ENCODE measurements at regions not wholly inside any gene's neighbourhood (a gene's known extent, or its start where the extent isn't known, plus 50 kb on each side); places are given as distances from the start of the nearest gene placed in this dataset.

- TF ChIP-seq CTCF (conservative IDR thresholded peaks at IDR 0.05; ENCODE audit: low read length) (no peak), EZH2phosphoT487 (IDR thresholded peaks at IDR 0.05; ENCODE audit: borderline replicate concordance) (no peak)
These were observed 332.4 kb upstream of the DAB2 start for GRCh38 chr5:39757131-39757530.

Data from Loucy (cell line).